NCI-H82 (cell line): ENCODE measurements at regions not wholly inside any gene's neighbourhood (a gene's known extent, or its start where the extent isn't known, plus 50 kb on each side); places are given as distances from the start of the nearest gene placed in this dataset.

Experiments used
- DNase-seq: peaks from one replicate; lab custom pipeline; 2025; lab: John Stamatoyannopoulos, UW

DNA sequence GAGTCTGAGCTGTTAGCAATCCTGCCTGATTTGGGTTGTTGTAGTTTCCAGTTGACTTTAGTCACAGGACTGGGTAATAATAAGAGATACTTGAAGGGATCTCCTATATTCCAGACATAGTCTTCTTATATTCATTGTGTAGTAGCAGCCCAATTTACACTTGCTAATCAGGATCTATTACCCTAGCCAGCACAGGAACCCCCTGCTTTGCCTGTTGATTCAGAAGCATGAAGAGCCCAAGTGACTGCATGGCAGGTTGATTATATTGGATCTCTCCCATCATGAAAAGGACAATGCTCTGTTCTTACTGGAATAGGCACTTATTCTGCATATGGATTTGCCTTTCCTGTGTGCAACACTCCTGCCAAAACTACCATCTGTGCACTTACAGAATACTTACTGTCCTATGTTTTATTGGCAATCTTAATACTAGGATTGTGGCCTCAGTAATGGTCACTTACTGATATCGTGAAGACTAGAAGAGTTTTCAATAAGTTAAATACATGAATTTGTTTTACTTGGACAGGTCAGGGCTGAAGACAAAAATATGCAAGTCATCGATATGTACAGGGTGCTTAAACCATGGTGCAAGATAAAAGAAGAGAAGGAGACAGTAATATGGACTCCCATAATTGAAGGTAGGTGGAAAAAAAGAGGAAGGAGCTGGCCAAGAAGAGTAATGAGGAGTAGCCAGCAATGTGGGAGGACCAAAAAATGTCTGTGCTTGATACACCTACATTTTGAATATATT lies 304.1 kb downstream of the MCTP2 start:
- DNase-seq, result no peak

DNA sequence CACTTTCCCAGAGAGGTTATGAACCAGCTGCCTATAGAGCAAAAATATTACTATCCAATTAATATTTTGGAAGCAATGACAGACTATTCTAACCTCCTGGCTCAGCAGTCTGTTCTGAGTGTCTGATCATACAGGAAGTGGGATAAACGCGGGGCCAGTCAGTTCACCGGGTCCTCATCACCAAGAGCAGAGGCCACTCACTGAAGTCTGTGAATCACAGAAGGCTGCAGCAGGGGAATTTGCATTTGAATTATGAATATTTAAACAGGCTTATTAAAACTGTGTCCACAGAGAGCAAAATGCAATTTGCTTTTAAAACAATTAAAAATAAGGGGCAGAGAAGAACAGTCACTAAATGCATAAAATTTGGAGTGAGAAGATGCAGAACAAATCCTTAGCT lies 305.2 kb downstream of the MCTP2 start:
- no peak for DNase-seq

DNA sequence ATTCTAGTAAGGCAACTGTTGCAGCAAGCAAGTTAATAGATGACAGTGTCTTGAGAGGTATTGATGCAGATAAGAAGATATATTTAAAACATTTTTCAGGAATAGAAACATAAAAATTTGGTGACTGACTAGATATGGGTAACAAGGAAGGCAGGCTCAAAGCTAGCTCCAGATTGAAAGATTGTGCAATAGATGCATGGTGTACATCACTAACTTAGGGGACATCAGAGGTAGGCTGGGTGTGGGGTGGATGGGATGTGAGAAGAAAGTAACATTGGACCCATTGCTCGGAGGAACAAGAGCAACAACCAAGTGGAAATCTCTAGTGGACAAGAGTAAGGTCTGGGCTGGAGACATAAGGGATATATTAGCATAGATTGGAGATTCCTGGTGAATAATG lies 306.9 kb downstream of the MCTP2 start:
- DNase-seq, result no peak

DNA sequence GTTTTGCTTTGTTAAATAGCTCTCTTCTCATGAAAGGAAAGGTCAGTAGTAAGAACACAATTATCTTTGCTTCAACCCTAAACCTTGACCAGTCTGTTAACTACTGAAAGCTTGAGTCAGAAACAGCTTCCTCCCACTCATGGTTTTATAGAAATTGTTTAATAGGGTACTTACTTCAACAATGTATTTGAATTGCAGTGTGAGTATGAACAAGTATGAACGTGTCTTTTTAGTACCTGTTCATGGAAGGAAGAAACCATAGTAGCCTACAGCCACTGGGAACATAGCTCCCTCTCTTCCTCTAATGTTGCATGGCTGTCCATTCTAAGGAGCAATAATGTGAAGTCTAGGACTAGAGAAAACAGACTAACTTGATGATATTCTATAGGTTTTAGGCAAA lies 311.0 kb downstream of the MCTP2 start:
- no peak for DNase-seq

DNA sequence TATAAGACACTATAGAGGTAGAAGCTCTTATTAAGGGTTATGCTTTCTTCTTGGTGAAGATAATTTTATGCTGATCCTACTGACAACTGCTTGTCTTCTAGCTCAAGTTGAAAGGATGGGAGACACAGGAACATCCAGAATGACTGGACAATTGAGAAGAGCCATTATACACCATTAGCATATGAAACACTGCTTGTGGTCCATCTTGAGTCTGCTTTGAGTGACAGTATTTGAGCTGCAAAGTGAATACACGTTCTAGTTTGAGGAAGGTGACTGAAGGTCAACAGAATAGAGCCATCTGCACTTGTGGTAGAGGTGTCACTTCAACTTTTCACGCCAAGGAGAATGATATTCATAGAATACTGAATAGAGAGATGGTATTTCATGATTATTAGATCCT lies 315.4 kb downstream of the MCTP2 start:
- no peak for DNase-seq

DNA sequence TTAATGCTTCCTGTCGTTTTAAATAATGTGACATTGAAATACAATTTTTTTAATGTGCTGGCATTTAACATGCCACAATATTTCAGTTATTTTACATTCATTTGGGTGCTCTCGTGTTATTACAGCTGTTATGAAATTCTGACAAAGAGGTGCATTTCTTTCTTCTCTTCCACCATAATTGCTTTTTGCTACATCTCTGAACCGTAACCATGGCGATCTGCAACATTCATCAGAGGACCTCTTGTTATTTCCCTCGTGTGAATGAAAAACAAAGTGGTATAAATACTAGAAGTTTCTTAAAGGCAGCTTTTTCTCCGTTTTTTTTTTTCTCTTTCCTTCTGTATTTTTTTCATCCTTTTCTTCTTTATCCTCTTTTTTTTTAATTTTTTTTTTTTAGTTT lies 316.4 kb downstream of the MCTP2 start:
- DNase-seq, result no peak

DNA sequence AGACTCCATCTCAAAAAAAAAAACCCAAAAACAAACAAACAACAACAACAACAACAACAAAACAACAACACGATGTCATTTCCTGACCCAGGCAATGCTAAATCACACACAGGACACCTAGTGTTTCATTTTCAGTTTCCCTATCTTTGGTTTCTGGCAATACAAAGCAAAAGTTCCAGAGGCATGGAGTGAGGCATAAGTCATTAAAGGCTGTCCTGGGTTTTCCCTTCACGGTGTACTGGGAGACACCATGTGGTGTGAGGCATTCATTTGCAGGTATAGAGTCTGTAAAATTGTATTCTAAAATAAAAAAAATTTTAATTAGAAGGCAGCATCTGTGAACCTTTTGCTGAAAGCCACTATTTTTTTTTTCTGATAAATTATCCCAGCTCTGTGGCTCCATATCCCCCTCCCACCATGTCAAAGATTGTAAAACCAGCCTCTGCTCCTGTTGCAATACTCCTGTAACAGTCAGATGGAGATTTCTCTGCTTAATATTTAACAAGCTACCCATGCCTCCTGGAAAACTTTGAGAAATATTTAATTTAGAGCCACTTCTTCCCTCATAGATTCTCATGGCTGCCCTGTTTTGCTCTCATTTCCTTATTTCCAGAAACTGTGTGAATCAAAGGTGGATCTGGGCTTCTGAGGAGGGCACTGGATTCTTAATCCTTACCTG lies 324.6 kb downstream of the MCTP2 start:
- DNase-seq, result no peak

DNA sequence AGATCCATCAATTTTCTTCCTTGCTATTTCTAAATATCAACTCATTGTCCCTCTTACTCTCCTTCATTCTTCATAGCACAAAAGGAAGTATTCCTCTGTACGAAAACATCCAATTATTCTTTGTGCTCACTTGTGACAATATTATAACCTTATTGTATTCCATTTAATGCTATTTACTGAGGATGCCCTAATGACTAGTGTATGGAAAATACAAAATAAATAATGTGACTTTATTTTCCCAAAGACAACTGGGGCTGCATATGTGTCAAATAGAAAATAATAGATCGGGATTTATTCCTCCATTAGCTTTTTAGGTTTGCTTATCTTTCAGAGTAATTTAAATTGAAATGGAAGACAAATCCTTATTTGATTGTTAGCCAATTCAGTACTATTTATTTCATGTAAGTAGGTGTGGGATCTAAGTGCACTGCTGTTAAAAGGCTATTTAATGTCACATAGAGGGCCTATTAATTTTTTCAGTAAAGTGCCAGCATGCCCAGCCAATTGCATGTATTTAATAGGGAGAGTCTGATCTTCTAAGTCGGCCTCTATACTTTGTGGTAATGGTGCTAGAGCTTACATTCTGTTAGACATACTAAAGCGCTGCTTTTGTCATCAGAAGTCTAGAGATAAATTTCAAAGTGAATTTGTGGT lies 329.8 kb downstream of the MCTP2 start:
- DNase-seq, result no peak

DNA sequence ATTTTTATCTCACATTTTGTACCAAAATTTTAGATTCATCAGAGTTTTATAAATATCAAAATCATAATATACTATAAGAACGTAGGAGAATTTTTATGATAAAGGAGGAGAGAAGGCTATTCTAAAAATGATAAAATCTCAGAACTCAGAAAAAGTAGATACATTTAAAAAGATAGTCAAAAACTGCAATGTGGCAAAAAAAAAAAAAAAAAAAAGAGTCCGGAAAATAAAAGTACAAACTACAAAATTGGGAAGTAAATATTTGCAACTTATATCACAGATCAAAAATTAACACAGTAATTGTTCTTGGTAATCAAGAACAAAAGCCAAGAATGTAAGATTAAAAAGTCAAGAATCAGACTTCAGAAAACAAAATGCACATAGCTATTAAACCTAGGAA lies 332.1 kb downstream of the MCTP2 start:
- no peak for DNase-seq

DNA sequence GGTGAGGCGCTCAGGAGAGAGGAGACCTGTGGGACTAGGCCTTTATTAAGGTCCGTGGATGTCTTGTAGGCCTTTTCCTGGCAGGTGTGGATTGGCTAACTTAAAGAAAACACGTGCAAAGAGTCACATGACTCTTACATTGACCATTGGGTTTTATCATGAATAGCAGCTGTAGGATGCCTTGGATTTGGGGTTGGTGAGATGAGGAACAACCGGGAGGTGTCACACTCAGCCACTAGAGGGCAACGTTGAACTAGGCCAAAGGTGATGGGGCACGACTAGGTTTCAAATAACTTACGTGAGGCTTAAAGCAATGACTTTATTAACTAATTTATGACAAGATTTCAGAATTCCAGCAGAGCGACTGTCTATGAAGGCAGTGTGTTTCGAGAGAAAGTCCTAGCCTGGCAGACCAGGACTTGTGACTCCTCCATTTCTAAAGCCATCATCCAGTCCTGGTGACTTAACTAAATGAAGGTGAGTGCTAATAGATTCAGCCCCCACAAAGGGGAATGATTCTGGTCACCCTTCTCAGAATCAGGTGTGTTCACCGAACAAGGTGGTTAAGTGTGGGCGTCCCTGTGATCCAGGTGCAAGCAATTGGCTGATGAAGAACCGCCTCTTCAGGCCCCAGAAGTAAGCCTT lies 345.6 kb downstream of the MCTP2 start:
- peak; percentile 51 for DNase-seq

DNA sequence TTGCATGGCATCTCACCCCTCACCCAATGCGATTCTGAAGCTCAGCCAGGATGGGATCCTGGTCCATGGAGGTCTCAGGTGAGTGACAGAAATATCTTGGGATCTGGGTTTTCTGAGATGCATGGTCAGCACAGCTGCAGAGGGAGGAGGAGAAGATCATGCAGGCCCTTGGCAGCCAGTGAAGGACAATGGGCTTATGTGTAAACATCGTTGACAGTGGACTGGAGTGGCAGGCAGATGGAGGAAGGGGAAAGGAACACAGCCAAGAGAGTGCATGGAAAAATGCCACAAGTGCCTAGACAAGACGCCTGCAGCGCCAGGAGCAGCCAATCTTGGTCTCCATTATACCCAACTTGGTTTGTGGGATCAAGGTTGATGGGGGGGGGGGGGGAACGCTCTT lies 347.9 kb downstream of the MCTP2 start:
- DNase-seq, result no peak

DNA sequence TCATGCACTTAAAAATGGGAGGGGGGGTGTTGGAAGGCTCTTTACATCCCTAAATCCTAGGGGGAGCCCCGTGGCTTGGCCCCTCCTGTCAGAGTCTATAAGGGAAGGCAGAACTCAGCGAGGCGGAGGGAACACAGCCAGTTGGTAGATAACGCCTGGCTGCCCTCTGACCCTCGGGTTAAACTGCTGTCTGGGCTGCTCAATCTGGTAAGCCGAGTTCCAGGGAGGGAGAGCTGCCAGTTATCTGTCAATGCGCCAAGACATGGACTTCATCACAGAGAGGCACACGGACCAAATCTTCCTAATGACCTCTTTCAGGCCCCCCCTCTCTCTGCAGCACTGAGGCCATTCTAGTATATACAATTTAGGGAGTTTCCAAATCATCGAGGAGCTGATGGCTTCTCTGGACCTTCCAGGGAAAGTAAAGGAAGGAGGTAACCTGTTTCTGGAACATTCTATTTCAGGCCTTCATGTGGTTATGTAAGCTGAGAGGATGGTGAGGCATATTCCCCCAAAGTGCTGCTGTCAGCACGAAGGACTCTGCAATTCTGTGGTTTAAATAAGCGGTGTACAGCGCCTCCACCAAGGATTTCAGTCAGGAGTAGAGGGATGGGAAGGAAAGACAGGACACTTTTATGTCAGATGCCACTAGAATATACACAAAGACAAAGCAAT lies 349.0 kb downstream of the MCTP2 start:
- DNase-seq, result no peak

DNA sequence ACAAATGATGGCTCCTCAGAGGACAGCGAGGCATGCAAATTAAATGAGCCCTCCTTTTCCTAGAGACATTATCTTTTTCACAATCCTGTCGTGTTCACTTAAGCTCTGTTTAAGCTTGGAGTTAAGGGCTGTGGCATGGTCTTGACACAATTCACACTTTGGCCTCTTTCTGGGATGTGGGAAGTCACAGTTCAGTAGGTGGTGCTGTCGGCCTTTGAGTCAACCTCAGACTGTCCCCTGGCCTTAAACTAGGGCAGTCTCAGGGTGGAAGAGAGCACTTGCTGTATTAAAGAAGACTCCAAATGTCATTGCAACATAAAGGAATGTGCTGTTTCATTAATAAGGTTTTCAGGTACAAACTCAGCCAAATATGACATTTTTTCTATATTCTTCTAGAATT lies 351.0 kb downstream of the MCTP2 start:
- peak; percentile 43 for DNase-seq

DNA sequence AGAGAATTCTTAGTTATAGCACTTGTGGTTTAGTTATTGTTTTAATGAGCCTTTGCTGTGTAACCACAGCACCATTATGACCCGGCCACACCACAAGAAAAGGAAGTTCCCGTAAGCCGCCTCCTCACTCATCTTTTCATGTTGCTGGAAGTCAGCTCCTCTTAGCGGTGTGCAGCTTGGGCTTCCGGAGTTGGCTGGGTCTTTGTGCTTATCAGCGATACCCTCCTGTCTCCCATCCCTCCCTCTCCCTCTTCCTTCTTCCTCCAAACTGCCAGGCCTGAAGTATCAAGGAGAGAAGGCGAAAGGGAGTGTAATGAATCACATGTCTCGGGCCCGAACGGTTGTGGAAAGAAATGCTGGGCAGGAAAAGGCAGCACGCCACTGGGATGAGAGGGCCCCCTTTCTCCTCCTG lies 353.5 kb downstream of the MCTP2 start:
- DNase-seq, result no peak

DNA sequence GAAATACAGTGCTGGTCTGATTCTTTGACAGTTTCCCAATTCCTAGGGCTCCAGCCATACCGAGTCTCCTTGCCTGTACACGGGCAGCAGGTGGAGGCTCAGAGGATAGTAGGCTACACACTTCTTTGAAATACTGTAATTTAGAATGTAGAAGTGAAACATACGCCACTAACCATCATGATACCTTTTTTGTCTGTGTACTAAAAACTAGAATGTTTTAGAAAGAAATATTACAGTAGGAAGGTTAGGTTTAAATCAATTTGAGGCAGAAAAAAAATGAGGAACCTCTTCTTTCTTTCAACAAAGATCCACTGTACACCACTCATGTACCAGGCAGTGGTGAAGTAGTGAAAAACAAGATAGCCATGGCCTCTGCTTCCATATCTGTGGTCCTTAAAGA lies 354.7 kb downstream of the MCTP2 start:
- no peak for DNase-seq

DNA sequence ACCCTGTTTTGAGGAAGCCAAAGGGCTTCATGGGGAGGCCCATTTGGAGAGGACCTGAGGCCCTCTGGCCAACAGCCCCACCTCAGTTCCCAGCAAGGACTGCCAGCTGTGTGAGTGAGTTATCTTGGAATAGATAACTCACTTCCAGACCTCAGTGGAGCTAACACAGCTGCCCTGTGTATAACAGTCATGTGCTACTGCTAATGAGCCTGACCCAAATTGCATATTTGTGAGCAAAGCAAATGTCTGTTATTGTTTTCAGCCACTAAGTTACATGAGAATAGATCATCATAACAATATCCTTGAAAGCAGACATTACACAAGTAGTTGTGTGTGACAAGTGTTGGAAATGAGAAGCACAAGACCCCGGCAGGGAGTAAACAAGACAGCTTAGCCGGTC lies 355.8 kb downstream of the MCTP2 start:
- DNase-seq, result no peak

DNA sequence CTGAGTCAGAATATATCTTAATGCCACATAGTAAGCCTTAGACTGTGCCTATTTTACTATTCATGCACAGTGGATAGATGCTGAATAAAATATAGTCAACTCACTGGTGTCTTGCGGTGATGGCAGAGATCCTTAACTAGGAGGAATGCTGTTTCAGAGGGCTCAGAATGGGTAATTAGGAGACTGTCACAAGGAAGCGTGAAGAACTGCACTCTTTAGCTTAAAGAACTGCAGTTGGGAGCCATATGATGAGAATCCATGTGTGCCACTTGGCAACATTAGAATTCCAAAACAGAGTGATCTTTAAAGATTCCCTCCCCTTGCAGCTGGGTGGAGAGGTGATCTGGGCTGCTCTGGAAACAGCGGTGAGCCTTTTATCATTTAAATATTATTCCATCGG lies 357.6 kb downstream of the MCTP2 start:
- DNase-seq, result no peak

DNA sequence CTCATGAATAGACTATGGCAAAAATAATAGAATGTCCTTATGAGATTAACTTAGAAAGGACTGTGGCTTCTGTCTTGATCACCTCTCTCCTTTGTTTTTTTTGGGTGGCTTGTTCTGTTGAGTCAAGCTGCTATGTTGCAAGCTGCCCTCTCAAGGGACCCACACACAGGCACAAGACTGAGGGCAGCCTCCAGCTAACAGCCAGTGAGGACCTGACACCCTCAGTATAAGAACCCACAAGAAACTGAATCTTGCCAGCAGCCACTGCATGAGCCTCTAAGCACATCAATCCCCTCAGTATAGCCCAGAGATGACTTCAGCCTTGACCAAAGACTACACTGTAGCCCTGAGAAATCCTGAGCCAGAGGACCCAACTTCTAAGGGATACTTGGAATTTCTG lies 361.1 kb downstream of the MCTP2 start:
- no peak for DNase-seq

DNA sequence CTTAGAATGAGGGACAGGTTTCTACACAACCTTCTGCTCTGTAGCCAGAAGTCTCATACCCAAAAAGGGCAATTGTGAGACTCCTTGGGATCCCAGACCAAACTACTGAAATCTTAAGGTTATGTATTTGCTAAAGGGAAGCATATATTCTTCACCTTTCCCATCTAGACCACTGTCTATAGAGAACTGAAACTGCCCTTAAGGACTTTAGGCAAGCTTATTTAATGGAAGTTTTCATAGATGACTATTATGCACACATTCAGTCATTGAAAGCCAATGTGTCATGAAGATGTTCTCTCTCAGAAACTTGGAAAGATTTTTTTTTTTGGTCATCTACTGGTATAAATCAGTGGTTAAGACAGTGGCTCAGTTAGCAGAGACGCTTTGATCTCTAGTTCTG lies 365.3 kb downstream of the MCTP2 start:
- DNase-seq, result no peak

DNA sequence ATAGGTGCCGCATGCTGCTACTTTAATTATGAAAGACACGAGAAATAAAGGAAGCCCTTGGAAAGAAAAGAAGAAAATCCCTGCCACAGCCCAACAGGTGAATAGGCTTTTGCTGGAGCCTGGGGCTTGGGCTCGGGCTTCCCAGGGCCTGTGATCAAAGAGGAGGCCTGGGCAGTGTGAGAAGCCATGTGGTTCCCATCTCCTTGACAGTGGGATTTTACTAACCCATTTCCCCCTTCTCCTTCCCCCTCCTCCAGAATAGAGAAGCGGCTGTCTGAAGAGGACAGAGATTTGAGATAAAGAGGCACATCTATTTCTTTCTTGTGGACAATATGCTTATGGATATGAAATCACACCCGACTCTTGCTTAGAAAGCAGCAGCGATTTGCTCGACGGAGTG lies 369.1 kb downstream of the MCTP2 start:
- no peak for DNase-seq

DNA sequence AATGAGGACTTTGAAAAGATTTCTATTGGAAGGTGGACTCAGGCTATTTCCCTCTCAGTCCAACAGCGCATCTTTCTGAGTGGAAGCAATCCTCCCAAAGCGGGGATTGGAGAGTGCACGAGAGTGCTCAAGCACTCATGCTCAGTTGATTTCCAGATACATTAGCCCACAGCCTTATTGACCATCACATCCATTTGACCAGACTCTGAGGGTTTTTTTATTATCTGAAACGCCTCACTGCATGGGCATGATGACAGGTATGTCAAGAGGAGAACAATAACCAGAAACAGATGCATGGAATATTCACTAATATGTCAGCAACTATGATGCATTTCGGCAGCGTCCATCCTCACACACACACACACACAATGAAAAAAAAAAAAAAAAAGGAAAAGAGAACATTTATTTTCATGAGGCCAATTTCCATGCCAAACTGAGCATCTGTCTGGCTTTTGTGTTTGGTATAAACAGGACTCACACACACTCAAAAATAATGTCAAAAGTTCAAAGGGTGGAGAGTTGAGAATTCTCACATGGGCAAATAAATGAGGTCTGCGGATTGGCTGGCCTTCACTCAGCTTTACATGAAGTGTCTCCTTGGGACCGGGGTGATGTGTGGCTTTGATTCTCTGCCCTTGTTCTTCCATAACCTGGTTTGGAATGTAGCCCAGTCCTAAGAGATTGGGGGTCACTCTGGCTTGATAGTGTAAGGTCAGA lies 371.6 kb downstream of the MCTP2 start:
- no peak for DNase-seq

DNA sequence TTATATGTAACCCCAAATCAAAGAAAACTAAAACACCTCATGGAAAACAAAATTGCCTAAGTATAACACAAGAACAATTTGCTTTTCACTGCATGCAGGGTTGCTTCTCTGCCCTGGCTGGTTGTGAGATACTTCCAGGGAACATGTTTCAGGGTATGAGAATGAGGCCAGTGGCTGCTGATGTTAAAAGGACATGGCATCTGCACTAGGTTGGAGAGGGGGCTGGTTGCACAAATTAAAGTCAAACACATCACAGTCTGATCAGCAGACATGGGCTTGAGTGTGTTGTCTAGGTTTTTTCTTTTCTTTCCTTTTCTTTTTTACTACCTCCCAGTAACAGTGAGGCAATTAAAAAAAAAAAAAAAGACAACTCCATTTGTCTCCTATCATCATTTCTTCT lies 374.9 kb downstream of the MCTP2 start:
- no peak for DNase-seq
